ENCODE measurements at regions not wholly inside any gene's neighbourhood (a gene's known extent, or its start where the extent isn't known, plus 50 kb on each side); places are given as distances from the start of the nearest gene placed in this dataset.

GRCh38 chr5:23718564-23718963, 211.2 kb downstream of the PRDM9 start:
- Histone ChIP-seq H3K27ac (ENCODE audit: low read length) (no peak overlapping the region), H3K4me2 (ENCODE audit: low read length) (no peak overlapping the region), H3K79me2 (replicated peaks; ENCODE audit: insufficient read depth, low read length) (no peaks in the 10 kb centered on the region), H3K9me3 (ENCODE audit: low read length) (no peaks in the 10 kb centered on the region), H3K9ac (ENCODE audit: low read length) (no peak overlapping the region), H2AFZ (ENCODE audit: low read depth, low read length) (no peak overlapping the region), H3K9me2 (ENCODE audit: insufficient read depth, low read length) (no peaks in the 10 kb centered on the region), H3K36me3 (ENCODE audit: insufficient read depth, low read length) (no peaks in the 10 kb centered on the region), H3K4me3 (ENCODE audit: low read length) (no peak overlapping the region), H4K20me1 (ENCODE audit: insufficient read depth) (no peaks in the 10 kb centered on the region), H3F3A (ENCODE audit: insufficient read depth, low read length, poor library complexity, severe bottlenecking) (no peaks in the 10 kb centered on the region), H3K27me3 (ENCODE audit: insufficient read depth, low read depth, low read length) (no peaks in the 10 kb centered on the region)
- TF ChIP-seq TAF1 (IDR thresholded peaks at IDR 0.05; ENCODE audit: low read depth) (no peak), RAD21 (conservative IDR thresholded peaks at IDR 0.05) (no peak), POLR2AphosphoS5 (IDR thresholded peaks at IDR 0.05) (no peak), MXI1 (conservative IDR thresholded peaks at IDR 0.05; ENCODE audit: poor library complexity, severe bottlenecking) (no peak), SMC3 (conservative IDR thresholded peaks at IDR 0.05; ENCODE audit: poor library complexity) (no peak), EZH2 (IDR thresholded peaks at IDR 0.05; ENCODE audit: borderline replicate concordance, insufficient read depth, low read length, poor library complexity, severe bottlenecking) (no peak), EP300 (conservative IDR thresholded peaks at IDR 0.05; ENCODE audit: poor library complexity, severe bottlenecking) (no peak)
- TF ChIP-seq, protein P1, sequence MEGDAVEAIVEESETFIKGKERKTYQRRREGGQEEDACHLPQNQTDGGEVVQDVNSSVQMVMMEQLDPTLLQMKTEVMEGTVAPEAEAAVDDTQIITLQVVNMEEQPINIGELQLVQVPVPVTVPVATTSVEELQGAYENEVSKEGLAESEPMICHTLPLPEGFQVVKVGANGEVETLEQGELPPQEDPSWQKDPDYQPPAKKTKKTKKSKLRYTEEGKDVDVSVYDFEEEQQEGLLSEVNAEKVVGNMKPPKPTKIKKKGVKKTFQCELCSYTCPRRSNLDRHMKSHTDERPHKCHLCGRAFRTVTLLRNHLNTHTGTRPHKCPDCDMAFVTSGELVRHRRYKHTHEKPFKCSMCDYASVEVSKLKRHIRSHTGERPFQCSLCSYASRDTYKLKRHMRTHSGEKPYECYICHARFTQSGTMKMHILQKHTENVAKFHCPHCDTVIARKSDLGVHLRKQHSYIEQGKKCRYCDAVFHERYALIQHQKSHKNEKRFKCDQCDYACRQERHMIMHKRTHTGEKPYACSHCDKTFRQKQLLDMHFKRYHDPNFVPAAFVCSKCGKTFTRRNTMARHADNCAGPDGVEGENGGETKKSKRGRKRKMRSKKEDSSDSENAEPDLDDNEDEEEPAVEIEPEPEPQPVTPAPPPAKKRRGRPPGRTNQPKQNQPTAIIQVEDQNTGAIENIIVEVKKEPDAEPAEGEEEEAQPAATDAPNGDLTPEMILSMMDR (IDR thresholded peaks at IDR 0.05; ENCODE audit: poor library complexity, severe bottlenecking), result no peak
- TF ChIP-seq, protein P2, sequence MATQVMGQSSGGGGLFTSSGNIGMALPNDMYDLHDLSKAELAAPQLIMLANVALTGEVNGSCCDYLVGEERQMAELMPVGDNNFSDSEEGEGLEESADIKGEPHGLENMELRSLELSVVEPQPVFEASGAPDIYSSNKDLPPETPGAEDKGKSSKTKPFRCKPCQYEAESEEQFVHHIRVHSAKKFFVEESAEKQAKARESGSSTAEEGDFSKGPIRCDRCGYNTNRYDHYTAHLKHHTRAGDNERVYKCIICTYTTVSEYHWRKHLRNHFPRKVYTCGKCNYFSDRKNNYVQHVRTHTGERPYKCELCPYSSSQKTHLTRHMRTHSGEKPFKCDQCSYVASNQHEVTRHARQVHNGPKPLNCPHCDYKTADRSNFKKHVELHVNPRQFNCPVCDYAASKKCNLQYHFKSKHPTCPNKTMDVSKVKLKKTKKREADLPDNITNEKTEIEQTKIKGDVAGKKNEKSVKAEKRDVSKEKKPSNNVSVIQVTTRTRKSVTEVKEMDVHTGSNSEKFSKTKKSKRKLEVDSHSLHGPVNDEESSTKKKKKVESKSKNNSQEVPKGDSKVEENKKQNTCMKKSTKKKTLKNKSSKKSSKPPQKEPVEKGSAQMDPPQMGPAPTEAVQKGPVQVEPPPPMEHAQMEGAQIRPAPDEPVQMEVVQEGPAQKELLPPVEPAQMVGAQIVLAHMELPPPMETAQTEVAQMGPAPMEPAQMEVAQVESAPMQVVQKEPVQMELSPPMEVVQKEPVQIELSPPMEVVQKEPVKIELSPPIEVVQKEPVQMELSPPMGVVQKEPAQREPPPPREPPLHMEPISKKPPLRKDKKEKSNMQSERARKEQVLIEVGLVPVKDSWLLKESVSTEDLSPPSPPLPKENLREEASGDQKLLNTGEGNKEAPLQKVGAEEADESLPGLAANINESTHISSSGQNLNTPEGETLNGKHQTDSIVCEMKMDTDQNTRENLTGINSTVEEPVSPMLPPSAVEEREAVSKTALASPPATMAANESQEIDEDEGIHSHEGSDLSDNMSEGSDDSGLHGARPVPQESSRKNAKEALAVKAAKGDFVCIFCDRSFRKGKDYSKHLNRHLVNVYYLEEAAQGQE (IDR thresholded peaks at IDR 0.05; ENCODE audit: borderline replicate concordance), result no peak

DNA sequence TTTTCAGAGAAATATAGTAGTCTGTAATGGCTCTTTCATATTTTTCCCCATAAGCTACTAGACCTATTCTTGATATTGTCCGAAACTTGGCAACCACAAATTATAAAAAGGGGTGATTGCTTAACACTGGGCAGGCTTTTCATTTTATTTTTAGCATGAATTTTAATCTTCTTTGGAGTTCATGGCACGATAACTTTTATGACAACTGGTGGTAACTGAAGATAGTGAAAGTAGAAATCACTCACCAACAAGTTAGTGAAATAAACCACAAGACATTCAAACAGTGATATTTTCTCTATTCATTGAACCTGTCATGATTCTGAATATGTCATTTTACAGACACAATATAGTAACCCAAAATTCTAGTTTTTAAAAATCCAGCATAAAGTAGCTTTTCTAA, 213.9 kb downstream of the PRDM9 start:
- Histone ChIP-seq H3K36me3 (ENCODE audit: insufficient read depth, low read length) (no peaks in the 10 kb centered on the region), H3K27ac (ENCODE audit: low read length) (no peak overlapping the region), H4K20me1 (ENCODE audit: insufficient read depth) (no peaks in the 10 kb centered on the region), H3K9me3 (ENCODE audit: low read length) (no peaks in the 10 kb centered on the region), H3F3A (ENCODE audit: insufficient read depth, low read length, poor library complexity, severe bottlenecking) (no peaks in the 10 kb centered on the region), H3K4me2 (ENCODE audit: low read length) (no peak overlapping the region), H3K27me3 (ENCODE audit: insufficient read depth, low read depth, low read length) (no peaks in the 10 kb centered on the region), H3K4me3 (ENCODE audit: low read length) (no peak overlapping the region), H2AFZ (ENCODE audit: low read depth, low read length) (no peak overlapping the region), H3K9ac (ENCODE audit: low read length) (no peak overlapping the region), H3K9me2 (ENCODE audit: insufficient read depth, low read length) (no peaks in the 10 kb centered on the region), H3K79me2 (replicated peaks; ENCODE audit: insufficient read depth, low read length) (no peaks in the 10 kb centered on the region)
- TF ChIP-seq EZH2 (IDR thresholded peaks at IDR 0.05; ENCODE audit: borderline replicate concordance, insufficient read depth, low read length, poor library complexity, severe bottlenecking) (no peak), SMC3 (conservative IDR thresholded peaks at IDR 0.05; ENCODE audit: poor library complexity) (no peak)

- H3K4me3 ChIP-seq (ENCODE audit: low read length), result no peak overlapping the region
- no peak overlapping the region for H3K4me2 ChIP-seq (ENCODE audit: low read length)
- H3K36me3 ChIP-seq (ENCODE audit: insufficient read depth, low read length), result no peaks in the 10 kb centered on the region
- no peak overlapping the region for H3K9ac ChIP-seq (ENCODE audit: low read length)
- H3F3A ChIP-seq (ENCODE audit: insufficient read depth, low read length, poor library complexity, severe bottlenecking), result no peaks in the 10 kb centered on the region
- no peaks in the 10 kb centered on the region for H3K27me3 ChIP-seq (ENCODE audit: insufficient read depth, low read depth, low read length)
- no peak overlapping the region for H2AFZ ChIP-seq (ENCODE audit: low read depth, low read length)
- H4K20me1 ChIP-seq (ENCODE audit: insufficient read depth), result no peaks in the 10 kb centered on the region
- TF ChIP-seq, protein P1 (IDR thresholded peaks at IDR 0.05; ENCODE audit: poor library complexity, severe bottlenecking), result no peak
- TF ChIP-seq EZH2 (IDR thresholded peaks at IDR 0.05; ENCODE audit: borderline replicate concordance, insufficient read depth, low read length, poor library complexity, severe bottlenecking) (no peak), EP300 (conservative IDR thresholded peaks at IDR 0.05; ENCODE audit: poor library complexity, severe bottlenecking) (no peak), SMC3 (conservative IDR thresholded peaks at IDR 0.05; ENCODE audit: poor library complexity) (no peak), TAF1 (IDR thresholded peaks at IDR 0.05; ENCODE audit: low read depth) (no peak), RAD21 (conservative IDR thresholded peaks at IDR 0.05) (no peak), POLR2AphosphoS5 (IDR thresholded peaks at IDR 0.05) (no peak), MXI1 (conservative IDR thresholded peaks at IDR 0.05; ENCODE audit: poor library complexity, severe bottlenecking) (no peak)
- TF ChIP-seq, protein P2 (IDR thresholded peaks at IDR 0.05; ENCODE audit: borderline replicate concordance), result no peak
- H3K9me2 ChIP-seq (ENCODE audit: insufficient read depth, low read length), result no peaks in the 10 kb centered on the region
- no peaks in the 10 kb centered on the region for H3K9me3 ChIP-seq (ENCODE audit: low read length)
- no peak overlapping the region for H3K27ac ChIP-seq (ENCODE audit: low read length)
- H3K79me2 ChIP-seq (replicated peaks; ENCODE audit: insufficient read depth, low read length), result no peaks in the 10 kb centered on the region
Measured at GRCh38 chr5:23727271-23727670, 219.9 kb downstream of the PRDM9 start.
